ENCODE measurements at regions not wholly inside any gene's neighbourhood (a gene's known extent, or its start where the extent isn't known, plus 50 kb on each side); places are given as distances from the start of the nearest gene placed in this dataset.

DNA sequence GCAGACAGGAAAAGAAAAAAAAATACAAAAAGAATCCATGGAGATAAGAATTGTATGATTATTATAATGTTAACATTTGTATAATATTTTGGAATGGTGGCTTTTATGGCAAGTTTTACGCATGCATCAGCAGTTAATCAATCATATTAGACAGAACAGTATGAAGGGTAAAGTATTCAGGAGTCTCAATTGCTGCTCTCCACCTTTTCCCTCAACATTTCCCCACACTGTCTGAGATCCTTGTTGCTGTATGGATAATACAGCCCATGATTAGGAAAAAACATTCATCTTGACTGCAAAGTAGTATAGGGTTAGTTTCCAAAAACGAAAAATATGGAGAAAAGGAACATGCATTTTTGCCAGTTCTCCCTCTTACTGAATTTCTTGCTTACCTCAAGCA, 755.3 kb upstream of the ARPP21 start:
- no peaks in the 10 kb centered on the region for H3K36me3 ChIP-seq (replicated peaks in 1 of 2; ENCODE audit: control extremely low read depth in 1 of 2, control insufficient read depth in 1 of 2, extremely low read depth in 1 of 2, insufficient read depth in 2 of 2, low read length in 1 of 2)
- no peaks in the 10 kb centered on the region for H3K4me1 ChIP-seq (ENCODE audit: control insufficient read depth in 2 of 2, insufficient read depth in 2 of 2, low read length in 2 of 2)
- no peaks in the 10 kb centered on the region for H3K27me3 ChIP-seq (replicated peaks in 1 of 4; ENCODE audit: control extremely low read depth in 1 of 4, control insufficient read depth in 3 of 4, insufficient read depth in 4 of 4, low read length in 3 of 4)
- H3K9ac ChIP-seq (ENCODE audit: low read length): no peak overlapping the region
- ChIA-PET POLR2A (no interaction called here), CTCF (no interaction called here)
- no peaks in the 10 kb centered on the region for H4K20me1 ChIP-seq (ENCODE audit: control insufficient read depth, insufficient read depth, low read length, poor library complexity, severe bottlenecking)
- intact Hi-C loops (cut with micrococcal nuclease): no loop called here
- no CpG with 5 or more reads among the region's 2 CpGs for WGBS (ENCODE audit: insufficient coverage)
- no peak overlapping the region for H3K27ac Mint-ChIP-seq
- no peak for TF ChIP-seq EZH2 (IDR thresholded peaks at IDR 0.05; ENCODE audit: borderline replicate concordance, insufficient read depth, low read depth, low read length, poor library complexity, severe bottlenecking)
- TF ChIP-seq, protein P1, sequence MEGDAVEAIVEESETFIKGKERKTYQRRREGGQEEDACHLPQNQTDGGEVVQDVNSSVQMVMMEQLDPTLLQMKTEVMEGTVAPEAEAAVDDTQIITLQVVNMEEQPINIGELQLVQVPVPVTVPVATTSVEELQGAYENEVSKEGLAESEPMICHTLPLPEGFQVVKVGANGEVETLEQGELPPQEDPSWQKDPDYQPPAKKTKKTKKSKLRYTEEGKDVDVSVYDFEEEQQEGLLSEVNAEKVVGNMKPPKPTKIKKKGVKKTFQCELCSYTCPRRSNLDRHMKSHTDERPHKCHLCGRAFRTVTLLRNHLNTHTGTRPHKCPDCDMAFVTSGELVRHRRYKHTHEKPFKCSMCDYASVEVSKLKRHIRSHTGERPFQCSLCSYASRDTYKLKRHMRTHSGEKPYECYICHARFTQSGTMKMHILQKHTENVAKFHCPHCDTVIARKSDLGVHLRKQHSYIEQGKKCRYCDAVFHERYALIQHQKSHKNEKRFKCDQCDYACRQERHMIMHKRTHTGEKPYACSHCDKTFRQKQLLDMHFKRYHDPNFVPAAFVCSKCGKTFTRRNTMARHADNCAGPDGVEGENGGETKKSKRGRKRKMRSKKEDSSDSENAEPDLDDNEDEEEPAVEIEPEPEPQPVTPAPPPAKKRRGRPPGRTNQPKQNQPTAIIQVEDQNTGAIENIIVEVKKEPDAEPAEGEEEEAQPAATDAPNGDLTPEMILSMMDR (IDR thresholded peaks at IDR 0.05): no peak
- H3K4me1 Mint-ChIP-seq: no peaks in the 10 kb centered on the region
- DNase-seq (no peak), ATAC-seq (ENCODE audit: low read depth) (no peak)
- H3K4me3 Mint-ChIP-seq: no peak overlapping the region
- no peak overlapping the region for H2AFZ ChIP-seq (ENCODE audit: insufficient read depth, low read depth, low read length, poor library complexity, severe bottlenecking)
- no peaks in the 10 kb centered on the region for H3K9me3 ChIP-seq (ENCODE audit: control extremely low read depth in 1 of 3, control insufficient read depth in 2 of 3, insufficient read depth in 1 of 3, low read length in 2 of 3)
- no peak overlapping the region for H3K4me3 ChIP-seq (ENCODE audit: control extremely low read depth in 1 of 5, extremely low read depth in 1 of 5, insufficient read depth in 1 of 5, low read depth in 2 of 5, low read length in 4 of 5)
- H3K27me3 Mint-ChIP-seq: no peaks in the 10 kb centered on the region
- H3K4me2 ChIP-seq (replicated peaks; ENCODE audit: low read depth, low read length, poor library complexity, severe bottlenecking): no peak overlapping the region
- no peak overlapping the region for H3K27ac ChIP-seq (ENCODE audit: low read length in 2 of 2)
- H3K79me2 ChIP-seq (ENCODE audit: control insufficient read depth, insufficient read depth, low read length): no peaks in the 10 kb centered on the region
- no peaks in the 10 kb centered on the region for H3K9me3 Mint-ChIP-seq (ENCODE audit: insufficient read depth)

DNA sequence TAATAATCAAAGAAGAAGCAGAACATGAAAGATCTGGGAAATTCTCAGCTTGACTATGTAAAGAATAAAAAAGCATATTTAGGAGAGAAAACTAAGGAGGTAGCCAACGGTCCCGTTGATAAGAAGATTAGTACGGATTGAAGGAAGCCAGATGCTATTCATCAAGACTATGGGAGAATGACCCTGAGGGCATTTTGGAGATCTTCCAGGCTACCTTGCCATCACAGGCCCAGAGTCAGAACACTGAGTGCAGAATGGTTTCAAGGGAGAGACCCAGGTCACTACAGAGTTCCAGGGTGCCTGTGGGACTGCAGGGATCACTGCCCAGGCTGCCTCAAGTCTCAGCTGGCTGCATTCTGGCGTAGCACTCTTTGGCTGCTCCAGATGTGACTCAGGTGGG, 752.9 kb upstream of the ARPP21 start:
- DNase-seq: no peak
- no peaks in the 10 kb centered on the region for H3K79me2 ChIP-seq (ENCODE audit: control insufficient read depth, insufficient read depth, low read length)
- Mint-ChIP-seq H3K9me3 (ENCODE audit: insufficient read depth) (no peaks in the 10 kb centered on the region), H3K27me3 (no peaks in the 10 kb centered on the region), H3K4me3 (no peak overlapping the region), H3K27ac (no peak overlapping the region), H3K4me1 (no peaks in the 10 kb centered on the region)
- ChIA-PET CTCF (no interaction called here), POLR2A (no interaction called here)
- H3K4me2 ChIP-seq (replicated peaks; ENCODE audit: low read depth, low read length, poor library complexity, severe bottlenecking): no peak overlapping the region
- no peaks in the 10 kb centered on the region for H3K4me1 ChIP-seq (ENCODE audit: control insufficient read depth in 2 of 2, insufficient read depth in 2 of 2, low read length in 2 of 2)
- H2AFZ ChIP-seq (ENCODE audit: insufficient read depth, low read depth, low read length, poor library complexity, severe bottlenecking): no peak overlapping the region
- H3K9me3 ChIP-seq (ENCODE audit: control extremely low read depth in 1 of 3, control insufficient read depth in 2 of 3, insufficient read depth in 1 of 3, low read length in 2 of 3): no peaks in the 10 kb centered on the region
- no peak for TF ChIP-seq EZH2 (IDR thresholded peaks at IDR 0.05; ENCODE audit: borderline replicate concordance, insufficient read depth, low read depth, low read length, poor library complexity, severe bottlenecking)
- TF ChIP-seq, protein P1 (IDR thresholded peaks at IDR 0.05): no peak
- no peak for ATAC-seq (ENCODE audit: low read depth)
- no peak overlapping the region for H3K27ac ChIP-seq (ENCODE audit: low read length in 2 of 2)
- H3K9ac ChIP-seq (ENCODE audit: low read length): no peak overlapping the region
- no peaks in the 10 kb centered on the region for H4K20me1 ChIP-seq (ENCODE audit: control insufficient read depth, insufficient read depth, low read length, poor library complexity, severe bottlenecking)
- WGBS (ENCODE audit: insufficient coverage): 77% methylated on average over 3 of the region's 4 CpGs
- intact Hi-C loops (cut with micrococcal nuclease): no loop called here
- H3K27me3 ChIP-seq (replicated peaks in 1 of 4; ENCODE audit: control extremely low read depth in 1 of 4, control insufficient read depth in 3 of 4, insufficient read depth in 4 of 4, low read length in 3 of 4): no peaks in the 10 kb centered on the region
- no peaks in the 10 kb centered on the region for H3K36me3 ChIP-seq (replicated peaks in 1 of 2; ENCODE audit: control extremely low read depth in 1 of 2, control insufficient read depth in 1 of 2, extremely low read depth in 1 of 2, insufficient read depth in 2 of 2, low read length in 1 of 2)
- no peak overlapping the region for H3K4me3 ChIP-seq (ENCODE audit: control extremely low read depth in 1 of 5, extremely low read depth in 1 of 5, insufficient read depth in 1 of 5, low read depth in 2 of 5, low read length in 4 of 5)
